H9 (cell line): ENCODE measurements at regions not wholly inside any gene's neighbourhood (a gene's known extent, or its start where the extent isn't known, plus 50 kb on each side); places are given as distances from the start of the nearest gene placed in this dataset.

Experiments
- DNase-seq: peaks from one replicate; pipeline ENCODE4 v3.0.0-alpha.2; 2017
- H2AFZ ChIP-seq: one replicate; pipeline ENCODE4 v1.6.1; 2013; ENCODE audit warnings: mild to moderate bottlenecking, low read length, control low read depth, moderate library complexity
- H2AK5ac ChIP-seq: 2 replicates; pipeline ENCODE4 v1.6.1; 2013; ENCODE audit warnings: low read length, control low read depth, mixed read lengths; ENCODE audit not compliant: insufficient read length
- H2BK120ac ChIP-seq: one replicate; pipeline ENCODE4 v1.6.1; 2013; ENCODE audit warnings: low read depth, mild to moderate bottlenecking, low read length, control low read depth, inconsistent platforms; ENCODE audit not compliant: poor library complexity, severe bottlenecking
- H2BK12ac ChIP-seq: 2 replicates; pipeline ENCODE4 v1.6.1; 2013; ENCODE audit warnings: low read length, control low read depth, mixed read lengths, low read depth; ENCODE audit not compliant: insufficient read length
- H2BK15ac ChIP-seq: 2 replicates; pipeline ENCODE4 v1.6.1; 2013; ENCODE audit warnings: low read depth, low read length, control low read depth
- H2BK20ac ChIP-seq: one replicate; pipeline ENCODE4 v1.6.1; 2013; ENCODE audit warnings: low read depth, mild to moderate bottlenecking, low read length, control low read depth, inconsistent platforms; ENCODE audit not compliant: poor library complexity, severe bottlenecking
- H2BK5ac ChIP-seq: 2 replicates; pipeline ENCODE4 v1.6.1; 2013; ENCODE audit warnings: low read length, control low read depth, mixed read lengths; ENCODE audit not compliant: insufficient read length
- H3K14ac ChIP-seq: 2 replicates; pipeline ENCODE4 v1.6.1; 2013; ENCODE audit warnings: low read length, control low read depth; ENCODE audit not compliant: insufficient read depth
- H3K18ac ChIP-seq: 2 replicates; pipeline ENCODE4 v1.6.1; 2013; ENCODE audit warnings: low read depth, mild to moderate bottlenecking, mixed read lengths, low read length, control low read depth; ENCODE audit not compliant: insufficient read length
- H3K23ac ChIP-seq: 2 replicates; pipeline ENCODE4 v1.6.1; 2013; ENCODE audit warnings: low read length, control low read depth, mixed read lengths, low read depth; ENCODE audit not compliant: insufficient read length
- H3K23me2 ChIP-seq: 2 replicates; pipeline ENCODE4 v1.6.1; 2013; ENCODE audit warnings: low read depth, mild to moderate bottlenecking, mixed read lengths, low read length, control low read depth; ENCODE audit not compliant: insufficient read length, poor library complexity, severe bottlenecking
- H3K27ac ChIP-seq: 2 replicates; pipeline ENCODE4 v1.5.1; 2013; ENCODE audit warnings: low read length, control low read depth, mixed read lengths, low read depth; ENCODE audit not compliant: insufficient read length
- H3K27me3 ChIP-seq: 2 replicates; pipeline ENCODE4 v1.6.1; 2013; ENCODE audit warnings: low read length, control low read depth, inconsistent platforms; ENCODE audit not compliant: insufficient read depth
- H3K4ac ChIP-seq: 2 replicates; pipeline ENCODE4 v1.6.1; 2013; ENCODE audit warnings: low read depth, mild to moderate bottlenecking, control low read depth, inconsistent platforms, low read length, moderate library complexity
- H3K4me1 ChIP-seq: 2 replicates; pipeline ENCODE4 v1.6.1; 2013; ENCODE audit warnings: low read length, control low read depth, inconsistent platforms; ENCODE audit not compliant: insufficient read depth
- H3K4me2 ChIP-seq: 2 replicates; pipeline ENCODE4 v1.6.1; 2013; ENCODE audit warnings: low read length, control low read depth, mixed read lengths; ENCODE audit not compliant: insufficient read length, insufficient read depth
- H3K56ac ChIP-seq: 2 replicates; pipeline ENCODE4 v1.6.1; 2013; ENCODE audit warnings: low read depth, mild to moderate bottlenecking, mixed read lengths, low read length, control low read depth; ENCODE audit not compliant: insufficient read length
- H3K79me1 ChIP-seq: 2 replicates; pipeline ENCODE4 v1.6.1; 2013; ENCODE audit warnings: low read depth, mild to moderate bottlenecking, moderate library complexity, low read length, control low read depth, inconsistent platforms; ENCODE audit not compliant: insufficient read depth, poor library complexity, severe bottlenecking
- H3K79me2 ChIP-seq: 2 replicates; pipeline ENCODE4 v1.6.1; 2013; ENCODE audit warnings: low read length, control low read depth, inconsistent platforms; ENCODE audit not compliant: insufficient read depth
- H3K9ac ChIP-seq: 2 replicates; pipeline ENCODE4 v1.6.1; 2013; ENCODE audit warnings: low read length, control low read depth, mixed read lengths; ENCODE audit not compliant: insufficient read length; ENCODE audit errors: extremely low read depth
- H3K9me3 ChIP-seq: one replicate; pipeline ENCODE4 v1.6.1; 2013; ENCODE audit warnings: low read depth, low read length, inconsistent platforms; ENCODE audit not compliant: control insufficient read depth
- H3T11ph ChIP-seq: one replicate; pipeline ENCODE4 v1.6.1; 2013; ENCODE audit warnings: mild to moderate bottlenecking, low read length, control low read depth, inconsistent platforms
- H4K20me1 ChIP-seq: one replicate; pipeline ENCODE4 v1.6.1; 2013; ENCODE audit not compliant: control insufficient read depth, insufficient read length, insufficient read depth
- H4K5ac ChIP-seq: 2 replicates; pipeline ENCODE4 v1.6.1; 2013; ENCODE audit warnings: low read depth, mild to moderate bottlenecking, mixed read lengths, low read length, control low read depth; ENCODE audit not compliant: insufficient read length
- H4K8ac ChIP-seq: replicated peaks from 2 replicates; pipeline ENCODE4 v1.6.1; 2013; ENCODE audit warnings: low read length, control low read depth, mixed read lengths, low read depth; ENCODE audit not compliant: insufficient read length
- H4K91ac ChIP-seq: 2 replicates; pipeline ENCODE4 v1.6.1; 2013; ENCODE audit warnings: low read depth, mild to moderate bottlenecking, moderate library complexity, mixed read lengths, low read length, control low read depth; ENCODE audit not compliant: insufficient read length
- H3K27ac Mint-ChIP-seq, 3 experiments: 2 replicates in 2 of 3; 3 replicates in 1 of 3; pipeline ENCODE4 v1.8.0; 2020 to 2021; ENCODE audit warnings: mixed read lengths in 3 of 3, mild to moderate bottlenecking in 1 of 3, moderate library complexity in 1 of 3
- H3K27me3 Mint-ChIP-seq: 2 replicates; pipeline ENCODE4 v1.8.0; 2021; ENCODE audit warnings: low read depth, mild to moderate bottlenecking, moderate library complexity, mixed read lengths
- H3K36me3 Mint-ChIP-seq, 3 experiments: 2 replicates in 2 of 3; 3 replicates in 1 of 3; pipeline ENCODE4 v1.8.0; 2020 to 2021; ENCODE audit warnings: low read depth in 3 of 3, mixed read lengths in 3 of 3; ENCODE audit not compliant: insufficient read depth in 1 of 3
- H3K4me1 Mint-ChIP-seq, 2 experiments: 2 replicates each; pipeline ENCODE4 v1.8.0; 2020; ENCODE audit warnings: mixed read lengths in 2 of 2
- H3K4me3 Mint-ChIP-seq, 2 experiments: 2 replicates in 1 of 2; 3 replicates in 1 of 2; pipeline ENCODE4 v1.8.0; 2020 to 2021; ENCODE audit warnings: mild to moderate bottlenecking in 2 of 2, mixed read lengths in 2 of 2, moderate library complexity in 1 of 2
- H3K9me3 Mint-ChIP-seq, 2 experiments: 2 replicates in 1 of 2; 3 replicates in 1 of 2; pipeline ENCODE4 v1.8.0; 2020; ENCODE audit warnings: mild to moderate bottlenecking in 2 of 2, mixed read lengths in 2 of 2, moderate library complexity in 1 of 2
- WGBS: extraction: QIAGEN DNeasy Blood & Tissue Kit; methylation state at CpG from one replicate; pipeline ENCODE4 v1.1.7; 2013; ENCODE audit warnings: missing lambda C conversion rate, low lambda C conversion rate, mixed read lengths; ENCODE audit not compliant: insufficient read length; ENCODE audit errors: extremely low coverage; 5-methylcytosine and 5-hydroxymethylcytosine counted together
- TF ChIP-seq, protein P1 (sequence below): fragments of 200-600 bp; sonication (generic); conservative IDR thresholded peaks from 3 replicates; pipeline ENCODE4 v1.8.0; 2021; ENCODE audit warnings: antibody characterized with exemption, mild to moderate bottlenecking

DNA sequence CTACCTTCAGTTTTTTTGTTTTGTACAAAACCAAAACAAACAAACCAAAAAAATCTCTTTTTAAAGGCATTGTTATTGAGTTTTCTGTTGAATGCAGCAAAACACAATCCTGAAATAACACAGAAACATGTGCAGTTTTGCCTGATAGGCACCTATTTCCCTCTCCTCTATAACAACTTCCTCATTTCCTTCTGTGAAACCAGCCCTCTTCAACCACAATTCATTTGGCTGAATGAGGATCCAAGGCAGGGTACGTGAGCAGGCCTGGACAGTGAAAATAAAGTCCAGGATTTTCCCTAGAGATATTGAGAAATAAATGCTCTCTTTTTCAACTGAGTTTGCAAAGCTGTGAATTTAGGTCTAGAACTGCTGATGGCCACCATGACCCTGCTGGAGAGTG is 134.8 kb upstream of the LARP1 start:
- no peak overlapping the region for H2BK5ac ChIP-seq
- H4K91ac ChIP-seq = no peak overlapping the region
- H3T11ph ChIP-seq = no peak overlapping the region
- H4K8ac ChIP-seq = no peak overlapping the region
- no peak overlapping the region for H3K23ac ChIP-seq
- Mint-ChIP-seq H3K27ac (no peak overlapping the region; a peak in 1 of 7 replicates), H3K36me3 (no peaks in the 10 kb centered on the region; a peak in 1 of 7 replicates), H3K4me1 (0 out of 4 replicates have a peak, but pooled peaks cover 0 to 3% of the 10 kb centered on the region in 2 experiments), H3K27me3 (peaks cover 26% of the 10 kb centered on the region), H3K4me3 (no peak overlapping the region), H3K9me3 (no peaks in the 10 kb centered on the region)
- H4K5ac ChIP-seq = no peak overlapping the region
- no peaks in the 10 kb centered on the region for H3K79me2 ChIP-seq
- no peak overlapping the region for H3K4ac ChIP-seq
- no peak overlapping the region for H2BK15ac ChIP-seq
- H2AK5ac ChIP-seq = no peak overlapping the region
- H3K27ac ChIP-seq = no peak overlapping the region
- no peak overlapping the region for H3K14ac ChIP-seq
- no peaks in the 10 kb centered on the region for H4K20me1 ChIP-seq
- no peak overlapping the region for H2AFZ ChIP-seq
- no peaks in the 10 kb centered on the region for H3K79me1 ChIP-seq
- no peak overlapping the region for H2BK120ac ChIP-seq
- no peaks in the 10 kb centered on the region; the same call in 1 of the 2 replicates for H3K27me3 ChIP-seq
- H3K23me2 ChIP-seq = no peaks in the 10 kb centered on the region
- no peak overlapping the region for H3K9ac ChIP-seq
- TF ChIP-seq, protein P1, sequence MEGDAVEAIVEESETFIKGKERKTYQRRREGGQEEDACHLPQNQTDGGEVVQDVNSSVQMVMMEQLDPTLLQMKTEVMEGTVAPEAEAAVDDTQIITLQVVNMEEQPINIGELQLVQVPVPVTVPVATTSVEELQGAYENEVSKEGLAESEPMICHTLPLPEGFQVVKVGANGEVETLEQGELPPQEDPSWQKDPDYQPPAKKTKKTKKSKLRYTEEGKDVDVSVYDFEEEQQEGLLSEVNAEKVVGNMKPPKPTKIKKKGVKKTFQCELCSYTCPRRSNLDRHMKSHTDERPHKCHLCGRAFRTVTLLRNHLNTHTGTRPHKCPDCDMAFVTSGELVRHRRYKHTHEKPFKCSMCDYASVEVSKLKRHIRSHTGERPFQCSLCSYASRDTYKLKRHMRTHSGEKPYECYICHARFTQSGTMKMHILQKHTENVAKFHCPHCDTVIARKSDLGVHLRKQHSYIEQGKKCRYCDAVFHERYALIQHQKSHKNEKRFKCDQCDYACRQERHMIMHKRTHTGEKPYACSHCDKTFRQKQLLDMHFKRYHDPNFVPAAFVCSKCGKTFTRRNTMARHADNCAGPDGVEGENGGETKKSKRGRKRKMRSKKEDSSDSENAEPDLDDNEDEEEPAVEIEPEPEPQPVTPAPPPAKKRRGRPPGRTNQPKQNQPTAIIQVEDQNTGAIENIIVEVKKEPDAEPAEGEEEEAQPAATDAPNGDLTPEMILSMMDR = no peak
- H3K56ac ChIP-seq = no peak overlapping the region
- no peak for DNase-seq
- no CpG with 5 or more reads among the region's 1 CpG for WGBS
- H3K4me2 ChIP-seq = no peak overlapping the region
- no peak overlapping the region for H2BK20ac ChIP-seq
- H2BK12ac ChIP-seq = no peak overlapping the region
- no peaks in the 10 kb centered on the region for H3K9me3 ChIP-seq
- H3K18ac ChIP-seq = no peak overlapping the region
- no peaks in the 10 kb centered on the region for H3K4me1 ChIP-seq
